ENCODE measurements at regions not wholly inside any gene's neighbourhood (a gene's known extent, or its start where the extent isn't known, plus 50 kb on each side); places are given as distances from the start of the nearest gene placed in this dataset.

GRCh38 chr2:128784626-128785306, 466.1 kb upstream of the HS6ST1 start:
- no peak for DNase-seq

- DNase-seq: no peak
Observed at GRCh38 chr2:128786316-128786715, 467.6 kb upstream of the HS6ST1 start.

GRCh38 chr2:128786741-128787478, 468.2 kb upstream of the HS6ST1 start:
- DNase-seq: peak; percentile 43

GRCh38 chr2:128787616-128788015, 468.9 kb upstream of the HS6ST1 start:
- no peak for DNase-seq

- no peak for DNase-seq
Observed at GRCh38 chr2:128788636-128789220, 470.1 kb upstream of the HS6ST1 start.

- no peak for DNase-seq
Observed at GRCh38 chr2:128789221-128789620, 470.6 kb upstream of the HS6ST1 start.

GRCh38 chr2:128789776-128790455, 471.2 kb upstream of the HS6ST1 start:
- DNase-seq: no peak

- no peak for DNase-seq
Observed at GRCh38 chr2:128790541-128791001, 471.9 kb upstream of the HS6ST1 start.

- DNase-seq: no peak
Observed at GRCh38 chr2:128791120-128791984, 472.7 kb upstream of the HS6ST1 start.

GRCh38 chr2:128791985-128792320, 473.3 kb upstream of the HS6ST1 start:
- no peak for DNase-seq

- no peak for DNase-seq
Observed at GRCh38 chr2:128792476-128793054, 473.9 kb upstream of the HS6ST1 start.

GRCh38 chr2:128793404-128793803, 474.7 kb upstream of the HS6ST1 start:
- no peak for DNase-seq

GRCh38 chr2:128794285-128794684, 475.6 kb upstream of the HS6ST1 start:
- DNase-seq: no peak

GRCh38 chr2:128796321-128796720, 477.7 kb upstream of the HS6ST1 start:
- no peak for DNase-seq

- DNase-seq: no peak
Observed at GRCh38 chr2:128797092-128797491, 478.4 kb upstream of the HS6ST1 start.

GRCh38 chr2:128797533-128797932, 478.9 kb upstream of the HS6ST1 start:
- no peak for DNase-seq

GRCh38 chr2:128797937-128798336, 479.3 kb upstream of the HS6ST1 start:
- no peak for DNase-seq

- DNase-seq: no peak
Observed at GRCh38 chr2:128798502-128799283, 480.0 kb upstream of the HS6ST1 start.

- DNase-seq: no peak
Observed at GRCh38 chr2:128799284-128799552, 480.6 kb upstream of the HS6ST1 start.

GRCh38 chr2:128799730-128800129, 481.1 kb upstream of the HS6ST1 start:
- peak; percentile 29 for DNase-seq

GRCh38 chr2:128801576-128801975, 482.9 kb upstream of the HS6ST1 start:
- DNase-seq: peak; percentile 71

GRCh38 chr2:128803222-128803621, 484.6 kb upstream of the HS6ST1 start:
- peak; percentile 82 for DNase-seq

Data from NCI-H345 (cell line).